AG04450 (cell line): ENCODE measurements at regions not wholly inside any gene's neighbourhood (a gene's known extent, or its start where the extent isn't known, plus 50 kb on each side); places are given as distances from the start of the nearest gene placed in this dataset.

Experiments
- CTCF ChIA-PET: fragments of 300-600, 350-600 bp; formaldehyde crosslinking; extraction: SDS; loops from one replicate; lab custom pipeline; 2022; ENCODE audit warnings: antibody characterized with exemption, inconsistent platforms; lab: Charles Lee
- POLR2A ChIA-PET: fragments of 350-600 bp; formaldehyde crosslinking; extraction: SDS; loops from one replicate; lab custom pipeline; 2021; ENCODE audit warnings: antibody characterized with exemption, inconsistent platforms; lab: Yijun Ruan, JAX
- DNase-seq: peaks from one replicate; pipeline ENCODE4 v3.0.0-alpha.2; 2011; ENCODE audit warnings: low read depth, low spot score
- H3K27ac ChIP-seq: one replicate; pipeline ENCODE4 v1.5.1; 2012; ENCODE audit warnings: low read depth, low read length, control low read depth
- H3K27me3 ChIP-seq: one replicate; pipeline ENCODE4 v1.6.0; 2012; ENCODE audit warnings: low read length; ENCODE audit not compliant: control insufficient read depth, insufficient read depth
- H3K4me3 ChIP-seq: 2 replicates; pipeline ENCODE4 v1.5.1; 2011; ENCODE audit warnings: mild to moderate bottlenecking, low read depth, low read length, control low read depth
- H3K9me3 ChIP-seq: 2 replicates; pipeline ENCODE4 v1.5.1; 2012; ENCODE audit warnings: low read length; ENCODE audit not compliant: control insufficient read depth, insufficient read depth
- TF ChIP-seq, protein P1 (sequence below): IDR thresholded peaks from 2 replicates; pipeline ENCODE4 v1.5.1; 2011; ENCODE audit warnings: low read depth, low read length, control low read depth, inconsistent platforms

DNA sequence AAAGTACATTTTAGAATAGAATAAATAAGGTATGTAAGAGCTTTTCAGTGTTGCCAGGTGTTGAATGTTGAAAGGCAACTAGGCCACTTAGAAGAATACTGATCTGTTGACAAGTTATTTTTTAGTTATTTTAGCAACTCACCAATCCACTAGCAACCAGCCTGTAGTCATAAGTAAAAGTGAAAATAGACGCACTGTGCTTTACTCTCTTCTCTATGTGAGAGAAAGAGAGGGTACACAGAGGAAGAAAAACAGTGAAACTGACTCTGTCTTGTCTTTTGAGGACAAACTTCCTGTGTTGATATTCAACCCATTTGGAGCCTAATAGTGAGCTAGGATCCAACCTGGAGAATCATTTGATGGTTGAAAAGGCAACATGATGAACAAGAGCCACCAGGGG lies 327.1 kb upstream of the GOLIM4 start:
- Histone ChIP-seq H3K27me3 (no peaks in the 10 kb centered on the region), H3K27ac (no peak overlapping the region), H3K9me3 (no peaks in the 10 kb centered on the region), H3K4me3 (no peak overlapping the region)
- DNase-seq, result no peak
- POLR2A ChIA-PET, result no interaction called here
- TF ChIP-seq, protein P1, sequence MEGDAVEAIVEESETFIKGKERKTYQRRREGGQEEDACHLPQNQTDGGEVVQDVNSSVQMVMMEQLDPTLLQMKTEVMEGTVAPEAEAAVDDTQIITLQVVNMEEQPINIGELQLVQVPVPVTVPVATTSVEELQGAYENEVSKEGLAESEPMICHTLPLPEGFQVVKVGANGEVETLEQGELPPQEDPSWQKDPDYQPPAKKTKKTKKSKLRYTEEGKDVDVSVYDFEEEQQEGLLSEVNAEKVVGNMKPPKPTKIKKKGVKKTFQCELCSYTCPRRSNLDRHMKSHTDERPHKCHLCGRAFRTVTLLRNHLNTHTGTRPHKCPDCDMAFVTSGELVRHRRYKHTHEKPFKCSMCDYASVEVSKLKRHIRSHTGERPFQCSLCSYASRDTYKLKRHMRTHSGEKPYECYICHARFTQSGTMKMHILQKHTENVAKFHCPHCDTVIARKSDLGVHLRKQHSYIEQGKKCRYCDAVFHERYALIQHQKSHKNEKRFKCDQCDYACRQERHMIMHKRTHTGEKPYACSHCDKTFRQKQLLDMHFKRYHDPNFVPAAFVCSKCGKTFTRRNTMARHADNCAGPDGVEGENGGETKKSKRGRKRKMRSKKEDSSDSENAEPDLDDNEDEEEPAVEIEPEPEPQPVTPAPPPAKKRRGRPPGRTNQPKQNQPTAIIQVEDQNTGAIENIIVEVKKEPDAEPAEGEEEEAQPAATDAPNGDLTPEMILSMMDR, result no peak
- CTCF ChIA-PET, result no interaction called here

DNA sequence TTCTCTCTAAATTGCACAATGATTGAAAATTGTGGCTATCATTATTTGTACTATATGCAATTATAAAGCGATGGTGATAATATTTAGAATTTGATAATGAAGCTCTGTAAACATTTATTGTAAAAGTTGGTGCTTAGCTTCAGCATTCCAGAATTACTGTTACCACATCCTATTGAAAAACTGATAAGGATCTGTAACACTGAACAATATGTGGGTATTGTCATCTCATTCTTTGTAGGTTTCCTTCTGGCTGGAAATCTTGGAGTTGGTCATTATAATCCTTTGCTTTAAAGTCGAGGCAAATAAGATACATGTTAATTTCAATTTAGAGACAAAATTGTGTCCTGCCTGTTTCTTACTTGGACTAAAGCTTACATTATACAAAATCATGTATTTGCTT lies 323.4 kb upstream of the GOLIM4 start:
- CTCF ChIA-PET, result no interaction called here
- no peaks in the 10 kb centered on the region for H3K9me3 ChIP-seq
- no peaks in the 10 kb centered on the region for H3K27me3 ChIP-seq
- no peak for DNase-seq
- H3K27ac ChIP-seq, result no peak overlapping the region
- TF ChIP-seq, protein P1, result no peak
- H3K4me3 ChIP-seq, result no peak overlapping the region
- POLR2A ChIA-PET, result no interaction called here

DNA sequence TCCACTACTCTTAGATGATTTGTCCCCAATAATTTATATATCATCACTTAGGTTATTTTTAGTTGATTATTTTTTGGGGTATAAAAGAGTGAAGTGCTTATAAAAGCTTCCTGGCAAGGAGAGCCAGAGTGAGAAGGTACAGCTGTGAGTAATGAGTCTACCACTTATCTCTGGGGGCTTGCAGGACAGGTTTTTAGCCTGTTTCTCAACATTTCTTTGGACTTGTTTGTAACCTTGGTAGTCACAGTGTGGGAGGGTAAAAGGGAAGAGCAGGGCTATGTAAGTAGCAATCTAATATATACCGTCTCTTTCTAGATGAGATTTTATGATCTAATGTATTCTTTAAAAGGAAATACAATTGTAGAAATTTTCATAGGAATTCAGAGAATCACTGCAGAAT lies 321.3 kb upstream of the GOLIM4 start:
- POLR2A ChIA-PET, result no interaction called here
- H3K27me3 ChIP-seq, result no peaks in the 10 kb centered on the region
- H3K9me3 ChIP-seq, result no peaks in the 10 kb centered on the region
- CTCF ChIA-PET, result no interaction called here
- TF ChIP-seq, protein P1, result no peak
- H3K4me3 ChIP-seq, result no peak overlapping the region
- H3K27ac ChIP-seq, result no peak overlapping the region
- DNase-seq, result no peak

DNA sequence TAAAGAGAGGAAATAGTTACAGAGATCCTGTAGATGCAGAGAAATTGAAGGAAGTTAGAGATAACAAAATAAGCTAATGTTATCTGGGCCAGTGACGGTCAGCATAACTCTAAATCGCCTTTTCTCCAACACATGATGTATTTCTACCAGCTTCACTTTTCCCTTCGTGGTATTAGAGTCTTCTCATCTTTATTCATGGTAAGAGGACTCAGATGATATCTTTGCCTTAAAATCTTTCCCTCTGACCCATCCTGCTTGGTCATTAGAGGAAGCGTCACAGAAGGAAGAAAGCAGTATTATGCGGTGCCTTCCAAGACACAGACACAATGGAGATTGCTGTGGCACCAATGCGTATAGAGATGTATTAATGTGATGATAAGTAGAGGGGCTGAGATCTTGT lies 320.7 kb upstream of the GOLIM4 start:
- POLR2A ChIA-PET, result no interaction called here
- DNase-seq, result no peak
- no peaks in the 10 kb centered on the region for H3K27me3 ChIP-seq
- no peak overlapping the region for H3K27ac ChIP-seq
- H3K4me3 ChIP-seq, result no peak overlapping the region
- TF ChIP-seq, protein P1, result no peak
- CTCF ChIA-PET, result no interaction called here
- no peaks in the 10 kb centered on the region for H3K9me3 ChIP-seq

DNA sequence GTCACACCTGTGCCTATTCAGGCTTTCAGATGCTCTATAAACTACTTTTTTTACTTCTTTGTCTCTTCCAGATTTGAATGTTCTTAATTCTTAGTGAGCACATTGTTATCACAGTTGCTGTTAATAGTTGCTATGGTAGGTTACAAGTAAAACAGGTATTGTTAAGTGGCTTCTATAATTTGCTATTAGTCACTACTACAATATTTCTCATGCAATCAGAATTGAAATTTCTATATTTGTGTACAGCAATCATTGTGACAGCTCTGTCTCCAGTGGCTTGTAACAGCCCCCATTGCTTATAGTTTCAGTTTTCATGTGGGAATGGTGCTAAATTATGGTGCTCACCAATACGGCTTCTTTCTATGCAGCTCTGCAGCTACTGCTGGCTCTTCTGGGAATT lies 318.4 kb upstream of the GOLIM4 start:
- Histone ChIP-seq H3K4me3 (no peak overlapping the region), H3K9me3 (no peaks in the 10 kb centered on the region), H3K27ac (no peak overlapping the region), H3K27me3 (no peaks in the 10 kb centered on the region)
- TF ChIP-seq, protein P1, result no peak
- no peak for DNase-seq
- ChIA-PET POLR2A (no interaction called here), CTCF (no interaction called here)
